Osteoblast (primary cell): ENCODE measurements at regions not wholly inside any gene's neighbourhood (a gene's known extent, or its start where the extent isn't known, plus 50 kb on each side); places are given as distances from the start of the nearest gene placed in this dataset.

ENCODE experiments used
- DNase-seq: peaks from one replicate; pipeline ENCODE4 v3.0.0; 2011; ENCODE audit warnings: low spot score, mixed read lengths; ENCODE audit not compliant: insufficient read length; ENCODE audit errors: missing footprints
- H2AFZ ChIP-seq: 2 replicates; pipeline ENCODE4 v1.6.0; 2011; ENCODE audit warnings: mild to moderate bottlenecking, low read length
- H3K27ac ChIP-seq: 2 replicates; pipeline ENCODE4 v1.5.1; 2011; ENCODE audit warnings: mild to moderate bottlenecking, low read depth, low read length, moderate library complexity
- H3K27me3 ChIP-seq: 2 replicates; pipeline ENCODE4 v1.6.0; 2012; ENCODE audit warnings: mild to moderate bottlenecking, control low read depth, inconsistent platforms, low read length, moderate library complexity; ENCODE audit not compliant: insufficient read depth
- H3K36me3 ChIP-seq: 2 replicates; pipeline ENCODE4 v1.5.1; 2011; ENCODE audit warnings: mild to moderate bottlenecking, low read length, control low read depth, moderate library complexity; ENCODE audit not compliant: insufficient read depth
- H3K4me1 ChIP-seq: 2 replicates; pipeline ENCODE4 v1.5.1; 2011; ENCODE audit warnings: mild to moderate bottlenecking, low read length, control low read depth, moderate library complexity; ENCODE audit not compliant: insufficient read depth
- H3K4me2 ChIP-seq: 2 replicates; pipeline ENCODE4 v1.6.0; 2011; ENCODE audit warnings: mild to moderate bottlenecking, low read length; ENCODE audit not compliant: insufficient read depth
- H3K4me3 ChIP-seq: fragments of 200-600 bp; sonication (generic); 3 replicates; pipeline ENCODE4 v1.5.1; 2012; ENCODE audit warnings: mild to moderate bottlenecking, low read length, inconsistent platforms; ENCODE audit not compliant: insufficient read depth
- H3K79me2 ChIP-seq: 2 replicates; pipeline ENCODE4 v1.6.0; 2012; ENCODE audit warnings: mild to moderate bottlenecking, low read length, control low read depth, inconsistent platforms; ENCODE audit not compliant: insufficient read depth
- H3K9me3 ChIP-seq: 2 replicates; pipeline ENCODE4 v1.5.1; 2011; ENCODE audit warnings: low read depth, low read length, control low read depth
- H4K20me1 ChIP-seq: 2 replicates; pipeline ENCODE4 v1.6.0; 2012; ENCODE audit warnings: mild to moderate bottlenecking, low read length, control low read depth; ENCODE audit not compliant: insufficient read depth
- CTCF ChIP-seq: IDR thresholded peaks from 2 replicates; pipeline ENCODE4 v1.5.1; 2011; ENCODE audit warnings: mild to moderate bottlenecking, low read depth, low read length, moderate library complexity; ENCODE audit errors: extremely low read depth

- no peaks in the 10 kb centered on the region for H3K4me1 ChIP-seq
- H3K9me3 ChIP-seq, result no peaks in the 10 kb centered on the region
- no peak for DNase-seq
- no peak overlapping the region for H3K4me3 ChIP-seq
- H3K4me2 ChIP-seq, result no peak overlapping the region
- TF ChIP-seq CTCF, result no peak
- H3K79me2 ChIP-seq, result no peaks in the 10 kb centered on the region
- no peak overlapping the region for H3K27ac ChIP-seq
- H3K27me3 ChIP-seq, result no peaks in the 10 kb centered on the region
- H2AFZ ChIP-seq, result no peak overlapping the region
- no peaks in the 10 kb centered on the region for H4K20me1 ChIP-seq
- no peaks in the 10 kb centered on the region for H3K36me3 ChIP-seq
Observed at GRCh38 chr13:84999252-84999651, 800.0 kb downstream of the SLITRK6 start.

- Histone ChIP-seq H4K20me1 (no peaks in the 10 kb centered on the region), H3K4me3 (no peak overlapping the region), H3K79me2 (no peaks in the 10 kb centered on the region), H3K4me2 (no peak overlapping the region), H2AFZ (no peak overlapping the region), H3K27me3 (no peaks in the 10 kb centered on the region), H3K27ac (no peak overlapping the region), H3K4me1 (no peaks in the 10 kb centered on the region), H3K9me3 (no peaks in the 10 kb centered on the region), H3K36me3 (no peaks in the 10 kb centered on the region)
- TF ChIP-seq CTCF, result no peak
- DNase-seq, result no peak
Observed at GRCh38 chr13:84998681-84999080, 800.5 kb downstream of the SLITRK6 start.

- Histone ChIP-seq H2AFZ (no peak overlapping the region), H3K4me3 (no peak overlapping the region), H3K27ac (no peak overlapping the region), H3K36me3 (no peaks in the 10 kb centered on the region), H3K4me1 (no peaks in the 10 kb centered on the region), H4K20me1 (no peaks in the 10 kb centered on the region), H3K27me3 (no peaks in the 10 kb centered on the region), H3K9me3 (no peaks in the 10 kb centered on the region), H3K79me2 (no peaks in the 10 kb centered on the region), H3K4me2 (no peak overlapping the region)
- TF ChIP-seq CTCF, result no peak
- no peak for DNase-seq
Observed at GRCh38 chr13:84997858-84998257, 801.4 kb downstream of the SLITRK6 start.

GRCh38 chr13:84994582-84994981 is 804.6 kb downstream of the SLITRK6 start:
- Histone ChIP-seq H3K27ac (no peak overlapping the region), H3K9me3 (no peaks in the 10 kb centered on the region), H2AFZ (no peak overlapping the region), H3K4me1 (no peaks in the 10 kb centered on the region), H3K79me2 (no peaks in the 10 kb centered on the region), H3K36me3 (no peaks in the 10 kb centered on the region), H3K4me2 (no peak overlapping the region), H4K20me1 (no peaks in the 10 kb centered on the region), H3K27me3 (no peaks in the 10 kb centered on the region), H3K4me3 (no peak overlapping the region)
- no peak for TF ChIP-seq CTCF
- no peak for DNase-seq
